Rectal smooth muscle tissue (tissue), 1 donor: ENCODE measurements at regions not wholly inside any gene's neighbourhood (a gene's known extent, or its start where the extent isn't known, plus 50 kb on each side); places are given as distances from the start of the nearest gene placed in this dataset.
"Not testable (repeated sequence)": the region's sequence is repeated elsewhere in the genome, so short reads cannot be mapped to it uniquely, and the experiment has no call there.

ENCODE experiments used
- H3K27ac ChIP-seq: one replicate; pipeline ENCODE4 v1.7.0; 2013; ENCODE audit warnings: low read depth, low read length, inconsistent platforms
- H3K27me3 ChIP-seq: one replicate; pipeline ENCODE4 v1.7.0; 2013; ENCODE audit warnings: low read length; ENCODE audit not compliant: control insufficient read depth, insufficient read depth
- H3K36me3 ChIP-seq: one replicate; pipeline ENCODE4 v1.7.0; 2013; ENCODE audit warnings: low read length; ENCODE audit not compliant: control insufficient read depth, insufficient read depth
- H3K4me1 ChIP-seq: one replicate; pipeline ENCODE4 v1.7.0; 2013; ENCODE audit warnings: low read length; ENCODE audit not compliant: control insufficient read depth, insufficient read depth
- H3K4me3 ChIP-seq: one replicate; pipeline ENCODE4 v1.7.0; 2013; ENCODE audit warnings: low read length
- H3K9ac ChIP-seq: one replicate; pipeline ENCODE4 v1.7.0; 2013; ENCODE audit warnings: low read length

- H3K4me1 ChIP-seq = no peaks in the 10 kb centered on the region
- no peak overlapping the region for H3K9ac ChIP-seq
- H3K36me3 ChIP-seq = no peaks in the 10 kb centered on the region
- H3K27me3 ChIP-seq = no peaks in the 10 kb centered on the region
- H3K27ac ChIP-seq = no peak overlapping the region
- H3K4me3 ChIP-seq = no peak overlapping the region
Observed at GRCh38 chr17:37859451-37859850, 64.8 kb upstream of the TBC1D3K start.

- not testable (repeated sequence) for H3K27ac ChIP-seq, H3K36me3 ChIP-seq, H3K4me1 ChIP-seq, H3K27me3 ChIP-seq, H3K4me3 ChIP-seq, H3K9ac ChIP-seq
Observed at GRCh38 chr17:37858391-37858790, 65.8 kb upstream of the TBC1D3K start.

DNA sequence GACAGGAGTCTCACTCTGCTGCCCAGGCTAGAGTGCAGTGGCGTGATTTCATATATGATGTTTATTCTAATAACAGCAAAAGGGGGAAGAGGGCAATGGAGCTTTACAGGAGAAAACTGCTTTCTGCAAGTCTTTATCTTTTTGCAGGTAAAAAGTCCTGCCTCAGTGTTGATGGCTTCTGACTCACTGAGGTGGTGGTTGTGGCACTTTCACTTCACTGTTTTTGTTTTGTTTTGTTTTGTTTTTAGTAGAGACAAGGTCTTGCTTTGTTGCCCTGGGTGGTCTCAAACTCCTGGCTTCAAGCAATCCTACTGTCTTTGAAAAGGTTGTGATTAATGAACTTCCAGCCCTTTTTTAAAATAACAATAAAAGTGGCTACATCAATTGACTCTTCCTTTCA lies 68.0 kb upstream of the TBC1D3K start:
- Histone ChIP-seq H3K9ac (no peak overlapping the region), H3K27me3 (no peaks in the 10 kb centered on the region), H3K4me1 (no peaks in the 10 kb centered on the region), H3K27ac (no peak overlapping the region), H3K4me3 (no peak overlapping the region), H3K36me3 (no peaks in the 10 kb centered on the region)

DNA sequence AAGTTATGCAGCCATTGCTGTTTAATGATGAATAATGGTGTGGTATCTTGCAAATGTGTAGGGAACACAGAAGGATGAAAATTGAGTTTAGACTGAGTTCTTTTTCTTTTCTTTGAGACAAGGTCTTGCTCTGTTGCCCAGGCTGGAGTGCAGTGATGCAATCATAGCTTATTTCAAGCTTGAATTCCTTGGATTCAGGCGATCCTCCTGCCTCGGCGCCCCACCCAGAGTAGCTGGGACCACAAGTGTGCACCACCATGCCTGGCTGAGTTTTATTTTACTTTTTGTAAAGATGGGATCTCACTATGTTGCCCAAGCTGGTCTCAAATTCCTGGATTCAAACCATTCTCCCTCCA lies 74.6 kb upstream of the TBC1D3K start:
- Histone ChIP-seq H3K27ac (no peak overlapping the region), H3K36me3 (no peaks in the 10 kb centered on the region), H3K4me1 (no peaks in the 10 kb centered on the region), H3K4me3 (no peak overlapping the region), H3K27me3 (no peaks in the 10 kb centered on the region), H3K9ac (no peak overlapping the region)

GRCh38 chr17:37848690-37849616 lies 75.3 kb upstream of the TBC1D3K start:
- H3K27ac ChIP-seq = no peak overlapping the region
- no peak overlapping the region for H3K9ac ChIP-seq
- H3K27me3 ChIP-seq = no peaks in the 10 kb centered on the region
- no peaks in the 10 kb centered on the region for H3K4me1 ChIP-seq
- no peaks in the 10 kb centered on the region for H3K36me3 ChIP-seq
- no peak overlapping the region for H3K4me3 ChIP-seq

- no peaks in the 10 kb centered on the region for H3K4me1 ChIP-seq
- H3K27me3 ChIP-seq = no peaks in the 10 kb centered on the region
- H3K9ac ChIP-seq = no peak overlapping the region
- H3K4me3 ChIP-seq = no peak overlapping the region
- H3K36me3 ChIP-seq = no peaks in the 10 kb centered on the region
- H3K27ac ChIP-seq = no peak overlapping the region
Observed at GRCh38 chr17:37847811-37848331, 76.3 kb upstream of the TBC1D3K start.

- H3K27ac ChIP-seq = no peak overlapping the region
- no peaks in the 10 kb centered on the region for H3K36me3 ChIP-seq
- no peaks in the 10 kb centered on the region for H3K27me3 ChIP-seq
- no peak overlapping the region for H3K9ac ChIP-seq
- no peaks in the 10 kb centered on the region for H3K4me1 ChIP-seq
- H3K4me3 ChIP-seq = no peak overlapping the region
Observed at GRCh38 chr17:37847102-37847501, 77.1 kb upstream of the TBC1D3K start.

DNA sequence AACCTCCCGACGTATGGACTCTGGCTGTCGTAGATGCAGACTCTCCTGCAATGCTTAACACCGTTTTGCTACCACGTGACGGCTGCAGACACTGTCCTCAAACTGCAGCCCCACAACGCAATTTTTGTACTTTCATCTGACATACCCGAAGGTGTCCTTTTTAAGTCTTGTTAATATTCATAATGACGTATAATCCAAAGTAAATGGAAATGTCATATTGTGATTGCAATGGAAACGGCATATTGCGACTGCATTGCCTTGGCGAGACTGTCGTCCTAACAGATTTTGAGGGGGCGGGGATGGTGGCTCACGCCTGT lies 79.3 kb upstream of the TBC1D3K start:
- Histone ChIP-seq H3K27me3 (no peaks in the 10 kb centered on the region), H3K36me3 (no peaks in the 10 kb centered on the region), H3K4me1 (no peaks in the 10 kb centered on the region), H3K4me3 (peak overlapping the region; percentile 21), H3K27ac (no peak overlapping the region), H3K9ac (no peak overlapping the region)

DNA sequence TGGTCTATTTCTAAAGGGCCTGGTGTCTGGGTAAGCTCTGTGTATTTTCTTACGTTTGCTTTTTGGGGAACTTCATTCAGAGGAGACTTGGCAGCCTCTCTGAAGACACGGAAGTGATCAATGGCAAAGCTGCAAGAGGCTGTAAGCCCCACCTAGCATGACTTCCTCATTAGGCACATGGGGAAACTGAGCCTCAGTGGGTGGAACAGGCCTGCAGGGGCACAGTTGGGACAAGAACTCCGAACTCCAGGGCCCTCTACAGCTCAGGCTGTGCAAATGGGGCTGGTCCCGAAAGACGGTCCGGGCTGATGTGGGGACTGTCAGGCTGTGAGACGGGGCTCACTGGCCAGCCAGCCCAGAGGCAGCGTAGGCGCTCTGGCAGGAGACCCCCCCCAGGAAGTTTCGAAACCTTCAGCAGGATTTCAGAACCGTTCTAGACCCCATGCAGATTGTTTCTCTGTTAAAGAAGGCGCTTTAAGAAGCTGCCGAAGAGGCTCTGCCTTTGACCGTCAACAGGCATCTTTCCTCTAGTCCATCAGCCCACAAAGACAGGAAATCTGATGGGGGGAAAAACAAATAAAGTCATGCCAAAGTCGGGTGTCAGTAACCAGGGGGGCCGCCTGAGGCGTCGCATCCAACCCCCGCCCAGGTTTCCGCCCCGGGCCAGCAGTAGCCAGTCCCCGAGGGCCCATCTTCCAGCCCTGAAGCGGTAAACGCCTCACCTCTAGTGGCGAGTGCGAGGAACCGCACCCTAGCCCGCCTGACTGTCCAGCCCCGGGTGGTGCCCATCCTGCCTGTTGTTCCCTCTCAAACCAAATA lies 79.8 kb upstream of the TBC1D3K start:
- Histone ChIP-seq H3K9ac (no peak overlapping the region), H3K36me3 (no peaks in the 10 kb centered on the region), H3K4me3 (peak overlapping the region; percentile 21), H3K27ac (no peak overlapping the region), H3K27me3 (no peaks in the 10 kb centered on the region), H3K4me1 (no peaks in the 10 kb centered on the region)

- Histone ChIP-seq H3K27me3 (no peaks in the 10 kb centered on the region), H3K36me3 (no peaks in the 10 kb centered on the region), H3K4me3 (no peak overlapping the region)
Observed at GRCh38 chr17:37842401-37842800, 81.8 kb upstream of the TBC1D3K start.

DNA sequence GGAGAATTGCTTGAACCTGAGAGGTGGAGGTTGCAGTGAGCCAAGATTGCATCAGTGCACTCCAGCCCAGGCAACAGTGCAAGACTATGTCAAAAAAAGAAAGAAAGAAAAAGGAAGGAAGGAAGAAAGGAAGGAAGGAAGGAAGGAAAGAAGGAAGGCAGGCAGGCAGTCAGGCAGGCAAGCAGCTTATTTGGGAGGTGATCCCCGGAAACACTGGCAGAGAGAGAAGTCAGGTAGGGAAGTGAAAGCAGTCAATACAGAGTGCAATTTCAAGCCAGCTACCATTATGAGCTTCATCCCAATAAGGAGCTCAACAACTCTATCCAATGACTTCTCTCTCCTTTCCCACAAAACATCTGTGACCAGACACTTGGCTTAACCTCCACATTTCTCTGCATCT lies 83.0 kb upstream of the TBC1D3K start:
- Histone ChIP-seq H3K27me3 (no peaks in the 10 kb centered on the region), H3K4me3 (no peak overlapping the region), H3K36me3 (no peaks in the 10 kb centered on the region), H3K27ac (no peak overlapping the region), H3K9ac (no peak overlapping the region), H3K4me1 (no peaks in the 10 kb centered on the region)

More at GRCh38 chr17:37842401-37842800, 81.8 kb upstream of the TBC1D3K start:
- Histone ChIP-seq H3K27ac (no peak overlapping the region), H3K4me1 (no peaks in the 10 kb centered on the region), H3K9ac (no peak overlapping the region)

GRCh38 chr17:37840576-37840975 lies 83.6 kb upstream of the TBC1D3K start:
- Histone ChIP-seq H3K27ac (no peak overlapping the region), H3K27me3 (no peaks in the 10 kb centered on the region), H3K4me3 (no peak overlapping the region), H3K36me3 (no peaks in the 10 kb centered on the region), H3K4me1 (no peaks in the 10 kb centered on the region), H3K9ac (no peak overlapping the region)
